Hindlimb muscle (tissue), 1 donor: ENCODE measurements at regions not wholly inside any gene's neighbourhood (a gene's known extent, or its start where the extent isn't known, plus 50 kb on each side); places are given as distances from the start of the nearest gene placed in this dataset.
A peak's percentile ranks its signal among the peaks of the same experiment; 100 is the strongest.

Source experiments
- DNase-seq: peaks from one replicate; pipeline ENCODE4 v3.0.0-alpha.2; 2013

DNA sequence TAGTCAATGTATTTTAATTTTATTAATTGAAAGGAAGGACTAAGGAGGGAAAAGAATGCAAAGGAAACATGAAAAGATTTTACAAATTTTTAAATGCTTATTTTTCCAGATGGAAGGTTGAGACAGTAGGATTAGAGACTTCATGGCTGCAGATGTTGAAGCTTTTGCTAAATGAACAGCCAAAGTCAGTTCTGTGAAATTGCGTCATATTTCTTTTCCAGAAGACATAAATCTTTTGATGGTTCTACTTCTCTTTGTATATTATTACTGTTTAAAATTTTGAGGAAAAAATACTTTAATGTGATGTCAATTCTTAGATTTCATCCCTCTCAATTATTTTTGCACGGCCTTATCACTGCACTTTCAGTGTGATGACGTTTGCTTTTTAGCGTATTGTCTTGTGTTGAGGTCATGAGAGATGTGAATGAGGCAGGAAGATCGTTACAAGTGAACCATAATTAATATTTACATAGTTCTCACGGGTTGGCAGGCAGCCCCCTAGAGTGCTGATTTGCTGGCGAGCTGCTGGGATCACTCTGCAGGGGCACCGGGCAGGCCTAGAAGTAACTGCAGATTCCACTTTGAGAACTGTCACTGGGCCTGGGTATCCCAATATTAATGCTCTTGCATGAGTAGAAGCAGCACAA is 158.1 kb downstream of the TBXT start:
- no peak for DNase-seq

DNA sequence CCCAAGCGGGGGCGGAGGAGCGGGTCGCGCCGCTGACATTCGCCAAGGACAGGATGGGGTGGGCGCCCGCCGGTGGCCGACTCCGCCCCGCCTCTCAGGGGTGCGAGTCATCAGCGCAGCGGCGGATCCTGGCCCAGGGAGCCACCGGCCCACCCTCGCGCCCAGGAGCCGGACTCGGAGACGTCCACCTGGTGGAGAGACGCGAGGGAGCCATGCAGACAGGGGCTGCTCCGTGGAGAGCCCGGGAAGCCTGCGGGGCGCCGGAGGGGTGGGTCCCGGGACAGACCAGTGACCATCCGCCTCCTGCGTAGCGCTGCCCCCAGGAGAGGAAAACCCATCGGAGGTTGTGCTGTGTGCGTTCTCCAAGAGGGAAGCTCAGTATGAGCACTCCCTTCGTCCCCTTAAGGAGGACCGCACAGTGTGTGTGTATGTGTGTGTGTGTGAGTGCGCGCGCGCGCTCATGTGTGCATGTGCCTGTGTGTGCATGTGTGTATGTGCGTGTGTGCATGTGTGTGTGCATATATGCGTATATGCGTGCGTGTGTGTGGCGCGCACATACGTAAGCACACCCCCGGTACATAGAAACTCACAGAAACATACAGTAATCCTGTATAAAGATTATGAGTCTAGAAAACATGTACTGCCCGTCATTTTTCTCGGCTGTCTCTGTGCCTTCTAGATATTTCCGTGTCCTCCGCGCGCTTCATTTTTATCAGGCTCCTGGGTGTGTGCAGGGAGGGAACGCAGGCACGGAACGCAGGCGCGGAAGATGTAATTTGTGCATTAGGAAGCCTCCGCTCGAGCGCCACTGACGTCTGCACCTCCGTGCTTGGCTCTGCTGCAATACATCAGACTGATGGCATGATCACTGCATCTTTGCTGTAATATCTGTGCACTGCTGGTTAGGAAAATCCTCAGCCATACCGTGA is 158.9 kb downstream of the TBXT start:
- no peak for DNase-seq

GRCh38 chr6:166007349-166008263 is 160.0 kb downstream of the TBXT start:
- DNase-seq, result no peak

GRCh38 chr6:166006900-166007301 is 160.8 kb downstream of the TBXT start:
- DNase-seq, result no peak

GRCh38 chr6:166005944-166006899 is 161.4 kb downstream of the TBXT start:
- peak; percentile 77 for DNase-seq

DNA sequence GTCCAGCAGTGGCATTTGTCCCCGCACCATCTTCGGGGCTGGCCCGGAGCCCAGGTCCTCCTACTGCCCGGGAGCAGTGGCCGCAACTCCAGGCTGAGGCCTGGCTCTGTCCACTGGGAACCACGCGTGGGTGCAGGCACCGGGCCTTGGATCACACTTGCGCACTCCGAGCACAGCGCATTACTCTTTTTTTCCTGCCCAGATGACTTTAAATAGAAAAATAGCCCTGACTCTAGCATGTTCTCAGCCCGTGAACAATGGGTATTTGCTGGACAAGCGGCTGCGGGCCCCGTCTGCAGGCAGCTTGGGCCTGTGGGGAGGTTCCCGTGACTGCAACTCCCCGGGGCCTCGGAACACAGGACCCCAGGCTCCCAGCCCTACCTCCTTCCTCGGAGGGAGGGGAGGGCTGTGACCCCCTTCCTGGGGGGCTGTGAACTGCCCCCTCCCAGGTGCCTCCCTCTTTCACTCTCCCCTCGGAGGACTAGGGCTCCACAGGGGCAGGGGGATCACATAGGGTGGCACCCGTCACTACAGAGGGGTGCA is 162.2 kb downstream of the TBXT start:
- no peak for DNase-seq

- no peak for DNase-seq
Observed at GRCh38 chr6:166004876-166005275, 162.8 kb downstream of the TBXT start.

DNA sequence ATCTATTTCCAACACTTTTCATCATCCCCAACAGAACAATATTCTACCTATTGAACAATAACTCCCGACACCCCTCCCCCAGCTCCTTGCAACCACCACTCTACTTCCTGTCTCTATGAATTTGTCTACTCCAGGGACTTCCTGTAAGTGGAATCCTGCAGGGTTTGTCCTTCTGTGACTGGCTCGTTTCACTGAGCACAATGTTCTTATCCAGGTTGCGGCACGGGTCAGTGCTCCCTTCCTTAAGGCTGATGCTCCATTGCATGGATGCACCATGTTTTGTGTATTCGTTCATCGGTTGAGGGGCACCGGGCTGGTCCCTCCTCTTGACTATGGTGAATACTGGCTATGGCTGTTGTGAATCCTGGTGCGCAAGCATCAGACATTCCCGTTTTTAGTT is 163.2 kb downstream of the TBXT start:
- no peak for DNase-seq

DNA sequence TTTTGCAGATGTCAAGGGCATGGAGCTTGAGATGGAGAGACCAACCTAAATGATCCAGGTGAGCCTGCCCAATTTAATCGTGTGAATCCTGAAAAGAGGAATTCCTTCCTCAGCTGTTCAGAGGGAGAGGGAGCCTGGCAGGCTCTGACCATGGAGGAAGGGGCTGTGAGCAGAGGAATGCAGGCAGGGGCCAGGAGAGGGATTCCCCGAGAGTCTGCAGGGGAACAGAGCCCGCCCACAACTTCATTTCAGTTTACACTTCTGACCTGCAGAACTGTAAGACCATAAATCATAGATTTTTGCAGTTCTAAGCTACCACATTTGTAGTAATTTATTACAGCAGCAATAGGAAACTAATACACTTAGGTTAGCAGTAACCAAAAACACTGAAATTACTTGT is 164.1 kb downstream of the TBXT start:
- DNase-seq, result no peak

DNA sequence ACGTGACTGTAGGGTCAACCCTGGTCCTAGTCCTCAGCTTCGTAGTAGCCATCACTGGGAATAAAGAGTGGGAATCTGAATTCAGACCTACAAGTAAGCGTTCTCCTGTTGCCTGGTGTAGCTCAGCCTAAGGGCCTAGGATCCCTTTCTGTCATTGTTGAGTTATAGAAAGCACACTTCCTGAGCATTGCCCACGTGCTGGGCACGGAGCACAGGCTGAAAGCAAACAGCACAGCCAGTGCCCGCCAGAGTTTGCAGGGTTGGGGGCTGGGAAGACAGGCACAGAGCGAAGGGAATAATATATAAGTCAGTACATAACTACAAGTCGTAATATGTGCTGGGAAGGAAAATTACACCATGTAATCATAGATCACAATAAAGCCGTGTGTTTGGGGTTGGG is 166.3 kb downstream of the TBXT start:
- no peak for DNase-seq

DNA sequence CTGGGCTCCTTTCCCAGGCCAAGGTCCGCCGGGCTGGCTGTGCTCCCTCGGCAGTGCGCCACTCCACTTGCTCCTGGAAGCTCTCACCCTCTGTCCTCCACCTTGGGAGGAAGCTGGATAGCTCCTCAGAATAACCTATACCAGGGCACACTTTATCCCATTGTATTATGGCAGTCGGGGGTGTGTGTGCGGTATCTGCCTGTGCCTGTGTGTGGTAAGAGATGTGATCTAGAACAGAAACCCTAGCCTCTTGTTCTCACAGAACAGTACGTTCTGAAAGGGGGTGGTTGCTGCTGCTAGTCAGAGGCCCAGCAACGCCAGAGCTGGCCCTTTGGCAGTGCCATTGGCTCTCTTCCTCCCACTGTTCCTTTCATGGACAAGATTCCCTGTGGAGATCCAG is 168.4 kb downstream of the TBXT start:
- DNase-seq, result no peak

DNA sequence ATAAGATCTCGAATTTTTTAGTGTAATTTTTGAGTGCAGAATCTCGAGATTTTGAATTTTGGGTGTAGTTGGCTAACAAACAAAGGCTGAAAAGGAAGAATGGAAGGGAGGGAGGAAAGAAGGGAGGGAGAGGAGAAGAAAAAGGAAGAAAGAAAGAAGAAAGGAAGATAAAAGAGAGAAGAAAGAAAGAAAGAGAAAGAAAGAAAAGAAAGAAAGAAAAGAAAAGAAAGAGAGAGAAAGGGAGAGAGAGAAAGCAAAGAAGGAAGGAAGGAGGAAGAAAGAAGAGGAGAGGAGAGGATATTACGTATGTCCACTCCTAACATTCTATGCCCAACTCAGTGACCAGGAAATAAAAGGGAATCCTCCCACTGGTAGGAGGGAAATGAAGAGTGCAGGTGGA is 169.6 kb downstream of the TBXT start:
- DNase-seq, result no peak

- DNase-seq, result no peak
Observed at GRCh38 chr6:165991341-165991740, 176.3 kb downstream of the TBXT start.

DNA sequence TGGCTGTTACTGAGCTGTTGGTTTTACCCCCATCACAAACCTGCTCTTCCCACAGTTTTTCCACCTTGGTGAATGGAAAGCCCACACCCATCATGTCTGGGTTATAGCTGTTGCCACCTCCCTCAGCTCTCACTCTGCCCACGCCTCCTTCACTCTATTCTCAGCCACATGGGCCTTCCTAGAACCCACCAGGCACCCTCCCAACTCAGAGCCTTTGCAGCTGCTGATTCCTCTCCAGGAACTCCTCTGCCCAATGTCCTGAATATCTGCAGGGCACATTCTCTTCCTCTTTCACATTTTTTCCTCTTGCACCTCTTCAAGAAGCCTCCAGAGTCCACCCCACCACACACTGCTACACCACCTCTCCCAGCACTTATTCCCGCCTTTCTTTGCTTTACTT is 177.4 kb downstream of the TBXT start:
- DNase-seq, result no peak

DNA sequence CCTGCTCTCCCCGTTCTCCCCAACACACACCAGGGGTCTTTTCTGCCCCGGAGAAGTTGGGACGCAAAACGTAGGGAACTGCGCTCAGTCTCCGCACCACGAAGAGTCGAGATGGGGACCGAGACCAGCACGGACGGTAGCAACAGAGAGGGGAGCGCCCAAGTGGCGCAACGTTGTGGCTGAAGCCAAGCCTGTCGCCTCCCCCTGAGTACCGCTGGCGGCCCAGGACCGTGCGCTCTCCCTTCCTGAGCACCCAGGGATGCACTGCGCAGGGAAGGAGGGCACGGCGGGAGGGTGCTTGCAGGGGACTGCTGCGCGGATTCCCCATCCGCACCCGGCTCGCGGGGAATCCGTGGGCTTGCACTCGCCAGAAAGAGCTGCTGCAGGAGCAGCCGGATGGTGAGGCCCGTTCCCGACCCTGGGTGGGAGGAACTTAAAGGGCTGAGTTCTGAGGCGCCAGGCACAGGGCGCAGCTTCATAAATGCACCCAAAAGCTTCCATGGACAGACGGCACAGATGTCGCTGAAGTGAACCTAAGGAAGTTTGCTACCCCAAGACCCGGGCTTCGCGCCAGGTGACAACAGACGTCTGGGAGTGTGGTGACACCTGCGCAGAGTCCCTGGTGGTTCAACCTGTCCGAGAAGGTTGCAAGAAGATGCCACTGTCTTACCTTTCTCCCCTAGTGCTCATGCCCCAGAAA is 178.7 kb downstream of the TBXT start:
- no peak for DNase-seq

- DNase-seq, result no peak
Observed at GRCh38 chr6:165988302-165988756, 179.3 kb downstream of the TBXT start.

GRCh38 chr6:165987483-165988301 is 180.0 kb downstream of the TBXT start:
- peak; percentile 88 for DNase-seq

DNA sequence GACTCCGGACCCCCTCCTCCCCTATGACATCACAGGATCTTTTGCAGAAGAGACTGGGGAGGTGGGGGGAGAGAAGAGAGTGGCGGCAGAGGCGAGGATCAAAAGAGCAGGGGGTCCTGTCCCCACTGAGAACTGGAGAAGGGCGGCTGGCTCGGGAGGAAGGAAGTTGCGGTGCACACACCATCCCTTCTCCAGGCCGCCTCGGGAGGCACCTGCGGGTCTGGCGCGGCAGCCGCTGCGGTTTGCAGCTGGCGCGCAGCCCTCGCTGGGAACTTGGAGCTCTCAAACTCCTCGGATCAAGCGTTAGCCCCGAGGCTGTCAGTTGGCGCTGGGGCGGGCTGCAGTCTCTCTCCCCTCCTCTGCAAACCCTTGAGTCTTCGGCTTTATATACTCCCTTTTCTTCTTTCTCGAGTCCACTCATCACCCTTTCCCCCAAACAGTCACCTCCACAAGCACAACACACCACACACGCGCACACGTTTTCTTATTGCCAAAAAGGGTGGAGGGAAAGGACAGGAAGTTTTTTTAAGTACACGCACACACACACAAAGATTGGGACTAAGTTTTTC is 180.7 kb downstream of the TBXT start:
- DNase-seq, result no peak

DNA sequence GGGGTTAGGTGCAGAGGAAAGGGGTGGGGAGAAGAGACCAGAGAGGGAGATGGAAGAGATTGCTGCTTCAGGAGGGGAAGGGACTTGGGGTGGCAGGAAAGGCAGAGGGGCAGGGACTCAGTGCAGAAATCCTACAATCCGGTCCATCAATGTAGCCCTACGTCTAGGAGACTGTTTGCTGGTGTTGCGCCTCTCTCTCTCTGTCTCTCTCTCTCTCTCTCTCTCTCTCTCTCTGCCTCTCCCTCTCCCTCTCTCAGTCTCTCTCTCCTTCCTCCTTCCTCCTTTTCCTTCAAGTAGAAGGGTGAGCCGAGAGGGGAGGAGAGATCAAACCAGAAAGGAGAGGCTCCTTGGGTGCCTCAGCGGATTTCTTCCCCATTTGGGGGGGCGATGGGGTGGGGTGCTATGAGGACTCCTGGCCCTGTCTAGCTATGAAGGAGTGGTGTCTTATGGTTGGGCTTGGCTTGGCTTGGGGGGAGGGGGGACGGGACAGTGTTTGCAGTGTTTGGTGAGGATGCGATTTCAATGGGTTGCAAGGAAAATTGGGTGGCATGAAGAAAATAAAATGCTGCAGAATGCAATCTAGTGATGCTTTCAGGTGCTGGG is 181.2 kb downstream of the TBXT start:
- no peak for DNase-seq
